Caki2 (cell line): ENCODE measurements at regions not wholly inside any gene's neighbourhood (a gene's known extent, or its start where the extent isn't known, plus 50 kb on each side); places are given as distances from the start of the nearest gene placed in this dataset.
"Not testable (repeated sequence)": the region's sequence is repeated elsewhere in the genome, so short reads cannot be mapped to it uniquely, and the experiment has no call there.

Experiments used
- DNase-seq: peaks from one replicate; pipeline ENCODE4 v3.0.0-alpha.2; 2015; ENCODE audit warnings: low read depth
- in situ Hi-C: cut with HindIII; loops from 2 replicates; pipeline ENCODE4 v1.10.0; 2016; ENCODE audit warnings: low sequenced_read_pairs, low pct_unique_long_range_greater_than_20kb, mixed read lengths

GRCh38 chr18:67805261-67805660, 288.7 kb upstream of the DSEL start:
- in situ Hi-C loops: no loop called here
- peak; percentile 17 for DNase-seq

DNA sequence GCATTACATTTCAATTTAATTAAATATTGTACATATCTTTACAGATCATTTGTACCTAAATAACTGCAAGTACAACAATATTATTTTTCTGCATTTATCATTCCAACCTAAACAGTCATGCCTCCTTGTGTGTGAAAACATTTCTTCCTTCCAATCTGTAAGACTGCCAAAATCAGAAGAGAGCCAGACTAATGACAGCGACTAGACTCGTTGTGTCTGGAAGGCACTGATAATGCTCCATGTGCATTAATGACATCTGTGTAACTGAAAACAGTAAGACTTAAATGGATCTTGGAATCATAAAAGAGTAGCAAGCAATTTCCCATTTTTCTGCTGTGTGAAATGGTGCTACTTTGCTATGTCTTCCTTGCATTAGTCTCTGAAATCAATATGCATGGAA, 278.0 kb upstream of the DSEL start:
- in situ Hi-C loops: no loop called here
- no peak for DNase-seq

DNA sequence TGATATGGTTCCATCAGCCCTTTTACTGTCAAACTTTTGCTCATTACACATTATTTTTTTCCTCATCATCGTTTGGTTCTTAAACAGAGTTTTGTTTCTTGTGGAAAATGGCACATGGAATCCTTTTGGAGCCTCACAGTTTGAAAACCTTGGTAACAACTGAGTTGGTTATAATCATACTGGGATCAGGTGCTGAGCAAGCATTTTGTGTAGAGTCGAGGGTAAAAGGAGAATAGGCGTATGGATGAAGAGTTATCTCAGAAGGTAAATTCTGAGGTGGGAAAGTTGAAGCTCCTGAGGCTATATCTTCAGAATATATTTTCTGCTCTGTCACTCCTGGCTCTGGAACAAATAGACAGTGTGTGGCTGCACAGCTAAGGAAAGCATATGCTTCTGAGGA, 274.0 kb upstream of the DSEL start:
- no peak for DNase-seq
- in situ Hi-C loops: no loop called here

DNA sequence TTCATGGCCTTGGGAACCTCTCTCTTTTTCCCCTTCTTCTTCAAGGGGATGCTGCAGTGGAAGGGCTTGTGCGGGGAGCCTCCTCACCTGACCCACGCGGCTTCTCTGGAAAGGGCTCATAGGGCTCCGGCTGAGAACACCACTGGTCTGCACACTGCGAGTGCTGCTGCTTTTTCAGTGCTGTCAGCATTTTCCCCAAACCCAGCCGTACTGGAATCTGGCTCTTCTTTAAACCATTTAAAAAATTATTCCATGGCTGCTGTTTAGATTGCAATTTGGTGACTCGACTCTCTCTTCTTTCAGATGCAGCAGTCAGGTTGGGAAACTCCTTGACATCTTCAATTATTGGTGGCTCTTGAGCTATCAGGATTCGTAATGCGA, 272.6 kb upstream of the DSEL start:
- in situ Hi-C loops: no loop called here
- no peak for DNase-seq

GRCh38 chr18:67788310-67789164, 272.0 kb upstream of the DSEL start:
- in situ Hi-C loops: no loop called here
- DNase-seq: no peak

DNA sequence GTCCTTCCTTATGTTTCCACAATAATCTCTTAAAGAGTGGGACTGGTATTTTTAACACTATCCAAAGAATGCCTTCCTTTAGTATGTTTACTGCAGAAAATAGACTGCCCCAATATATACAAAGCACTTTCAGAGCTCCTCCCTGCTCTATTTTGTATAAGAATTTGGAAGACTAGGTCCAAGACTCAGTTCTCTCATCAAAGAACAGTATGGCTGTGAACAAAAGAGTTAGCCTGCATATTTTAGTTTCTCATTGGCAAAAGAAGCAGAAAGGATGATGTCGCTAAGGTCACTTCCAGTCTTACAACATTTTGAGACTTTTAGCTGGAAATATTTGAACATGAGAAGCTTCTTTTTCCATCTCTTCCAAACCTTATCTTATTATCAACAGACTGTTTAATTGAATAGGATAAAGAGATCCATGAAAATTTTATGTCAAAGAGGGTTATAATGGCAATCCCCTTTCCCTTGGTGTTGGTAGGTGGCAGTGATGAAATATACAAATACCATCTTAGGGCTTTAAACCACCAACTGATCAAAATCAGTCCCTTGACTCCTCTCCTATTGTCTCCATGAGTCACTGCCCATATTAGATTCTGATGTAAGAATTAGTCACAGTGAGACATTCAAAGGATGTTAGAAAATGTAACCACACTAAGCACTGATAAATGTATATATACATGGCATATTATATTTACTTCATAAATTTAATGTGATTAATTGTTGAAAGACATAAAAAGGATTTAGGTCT, 266.9 kb upstream of the DSEL start:
- peak; percentile 37 for DNase-seq
- in situ Hi-C loops: no loop called here

DNA sequence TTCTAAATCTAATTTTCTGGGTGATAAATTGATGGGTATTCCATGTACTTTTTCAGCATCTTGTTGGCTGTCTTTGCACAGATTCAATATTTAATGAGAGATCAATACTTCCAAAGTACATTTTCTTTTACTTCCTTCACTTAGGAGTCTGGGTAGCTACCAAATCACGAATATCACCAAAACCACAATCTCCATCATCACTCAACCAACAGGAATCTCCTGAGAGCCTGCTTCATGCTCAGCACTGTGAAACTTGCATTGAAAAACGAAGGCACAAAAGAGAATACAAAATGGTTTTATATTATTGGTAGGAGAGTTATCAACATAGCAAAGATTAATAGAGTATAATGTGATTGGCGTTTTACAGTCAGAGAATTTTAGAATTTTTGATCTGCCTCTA, 261.5 kb upstream of the DSEL start:
- DNase-seq: no peak
- in situ Hi-C loops: no loop called here

- no peak for DNase-seq
- in situ Hi-C loops: no loop called here
These were observed 260.4 kb upstream of the DSEL start for GRCh38 chr18:67776929-67777328.

GRCh38 chr18:67771271-67771670, 254.8 kb upstream of the DSEL start:
- in situ Hi-C loops: no loop called here
- no peak for DNase-seq

DNA sequence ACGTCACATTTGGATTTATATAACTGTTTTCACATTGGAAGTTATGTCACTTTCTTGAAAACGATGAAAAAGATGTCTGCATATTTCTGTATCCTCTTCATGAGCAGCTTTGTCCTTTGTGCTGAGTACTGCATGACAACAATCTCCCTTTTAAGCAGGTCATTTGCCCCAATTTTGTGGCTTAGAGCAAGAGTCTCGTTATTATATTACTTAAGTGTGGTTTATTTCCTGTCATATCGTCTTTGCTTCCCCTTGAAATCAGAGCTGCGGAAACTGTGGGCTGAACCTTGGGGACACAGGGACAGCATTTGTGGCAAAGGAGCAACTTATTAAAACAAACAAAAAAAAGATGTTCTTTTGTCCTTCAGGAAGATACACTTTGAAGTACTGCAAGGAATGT, 254.0 kb upstream of the DSEL start:
- no peak for DNase-seq
- in situ Hi-C loops: no loop called here

DNA sequence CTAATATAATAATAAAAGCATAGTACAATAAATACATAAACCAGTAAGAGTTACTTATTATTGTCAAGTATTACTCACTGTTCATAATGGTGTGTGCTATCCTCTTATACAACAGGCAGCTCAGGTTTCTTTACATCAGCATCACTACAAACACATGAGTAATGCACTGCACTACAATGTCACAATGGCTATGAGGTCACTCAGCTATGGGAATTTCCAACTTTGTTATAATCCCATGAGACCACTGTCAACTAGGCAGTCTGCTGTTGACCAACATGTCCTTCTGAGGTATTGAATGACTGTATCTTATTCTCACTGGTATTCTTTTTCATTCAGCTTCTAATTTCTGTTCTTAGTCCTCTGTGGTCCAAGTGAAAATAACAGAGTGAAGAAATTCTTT, 250.4 kb upstream of the DSEL start:
- in situ Hi-C loops: no loop called here
- DNase-seq: peak; percentile 16

GRCh38 chr18:67752211-67752610, 235.7 kb upstream of the DSEL start:
- in situ Hi-C loops, DNase-seq: not testable (repeated sequence)

DNA sequence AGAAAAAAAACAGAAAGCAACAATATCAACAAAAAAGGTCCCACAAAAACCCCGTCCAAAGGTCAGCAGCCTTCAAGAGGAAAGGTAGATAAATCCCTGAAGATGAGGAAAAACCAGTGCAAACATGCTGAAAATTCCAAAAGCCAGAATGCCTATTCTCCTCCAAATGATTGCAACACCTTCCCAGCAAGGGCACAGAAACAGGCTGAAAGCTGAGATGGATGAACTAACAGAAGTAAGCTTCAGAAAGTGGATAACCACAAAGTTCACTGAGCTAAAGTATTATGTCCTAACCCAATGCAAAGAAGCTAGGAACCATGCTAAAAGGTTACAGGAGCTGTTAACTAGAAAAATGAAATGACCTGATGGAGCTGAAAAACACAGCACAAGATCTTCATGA, 226.4 kb upstream of the DSEL start:
- in situ Hi-C loops: no loop called here
- no peak for DNase-seq

GRCh38 chr18:67742525-67742924, 226.0 kb upstream of the DSEL start:
- in situ Hi-C loops: no loop called here
- no peak for DNase-seq

DNA sequence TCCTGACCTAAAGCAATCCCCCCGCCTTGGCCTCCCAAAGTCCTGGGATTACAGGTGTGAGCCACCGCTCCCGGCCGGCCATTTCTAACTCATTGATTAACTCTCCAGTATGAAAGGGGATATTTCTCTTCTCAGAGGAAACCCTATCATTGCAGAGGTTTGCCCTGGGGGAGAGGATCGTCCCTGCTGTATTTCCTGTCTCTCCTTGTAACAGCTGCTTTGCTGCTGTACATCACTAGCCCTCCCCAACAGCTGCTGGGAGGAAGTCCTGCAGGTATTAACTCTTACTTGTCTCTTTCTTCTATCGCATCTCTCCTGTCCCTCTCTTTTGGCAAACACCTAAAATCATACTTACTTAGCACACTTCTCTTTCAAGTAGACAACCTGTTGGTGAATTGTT, 219.0 kb upstream of the DSEL start:
- in situ Hi-C loops: no loop called here

GRCh38 chr18:67733088-67733487, 216.6 kb upstream of the DSEL start:
- in situ Hi-C loops: no loop called here
- DNase-seq: no peak

More for the DNA sequence above, 219.0 kb upstream of the DSEL start:
- no peak for DNase-seq

GRCh38 chr18:67731851-67732250, 215.3 kb upstream of the DSEL start:
- in situ Hi-C loops: no loop called here

DNA sequence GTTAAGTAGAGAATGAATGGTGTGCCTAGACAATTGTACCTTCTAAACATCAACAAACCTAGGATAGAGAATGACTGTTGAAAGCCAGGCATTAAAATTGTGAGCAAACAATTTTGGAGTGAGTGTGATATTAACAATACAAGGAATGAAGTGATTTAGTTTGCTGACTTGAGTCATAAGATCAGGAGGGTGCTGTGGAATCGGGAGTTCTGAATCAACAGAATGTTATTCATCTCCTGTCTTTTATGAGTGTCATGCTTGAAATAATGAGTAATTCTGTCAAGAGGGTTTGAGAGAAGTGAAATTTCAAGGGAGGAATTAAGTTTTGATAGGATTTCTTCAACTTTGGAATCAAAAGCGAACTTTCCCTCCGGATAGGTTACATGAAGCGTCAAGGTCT, 214.4 kb upstream of the DSEL start:
- peak; percentile 0 for DNase-seq
- in situ Hi-C loops: no loop called here

More at GRCh38 chr18:67731851-67732250, 215.3 kb upstream of the DSEL start:
- DNase-seq: no peak

DNA sequence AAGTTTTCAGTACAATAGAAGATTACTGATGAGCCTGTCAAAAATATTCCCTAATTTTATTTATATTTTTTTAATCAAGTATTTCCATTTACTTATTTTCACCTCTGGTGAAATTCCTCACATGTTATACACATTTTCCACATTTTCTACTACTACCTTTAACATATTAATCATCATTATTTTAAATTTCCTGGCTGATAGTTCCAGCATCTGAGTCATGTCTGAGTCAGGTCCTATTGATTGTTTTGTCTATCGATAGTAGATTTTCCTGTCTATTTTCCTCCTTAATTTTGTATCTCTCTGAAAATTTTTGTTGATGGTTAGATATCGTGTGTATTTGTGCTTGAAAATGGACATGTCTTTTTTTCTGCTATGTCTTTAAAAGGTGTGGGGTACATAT, 211.8 kb upstream of the DSEL start:
- no peak for DNase-seq
- in situ Hi-C loops: no loop called here

DNA sequence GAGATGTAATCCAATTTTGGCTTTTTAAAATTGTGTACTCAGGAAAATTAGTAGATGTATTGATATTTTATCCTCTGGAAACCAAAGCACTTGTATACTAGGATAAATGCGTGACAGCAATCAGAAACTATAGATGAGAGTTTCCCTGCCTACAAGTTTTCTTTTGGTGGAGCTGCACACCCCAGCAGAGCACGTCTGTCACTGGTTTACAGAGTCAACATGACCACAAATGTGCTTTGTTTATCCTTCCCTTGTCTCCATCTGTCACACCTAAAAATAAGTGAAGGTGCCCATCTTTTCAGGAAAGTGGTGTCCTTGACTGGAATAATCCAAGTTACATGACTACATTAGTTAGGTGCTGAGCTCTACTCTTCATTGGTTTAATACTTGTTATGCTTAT, 210.4 kb upstream of the DSEL start:
- DNase-seq: no peak

More for the DNA sequence above, 210.4 kb upstream of the DSEL start:
- in situ Hi-C loops: no loop called here
